SK-N-SH (cell line): ENCODE measurements at regions not wholly inside any gene's neighbourhood (a gene's known extent, or its start where the extent isn't known, plus 50 kb on each side); places are given as distances from the start of the nearest gene placed in this dataset.

Experiments
- CHD2 ChIP-seq: fragments of 150-350 bp; IDR thresholded peaks from 2 replicates; pipeline ENCODE4 v1.6.1; 2018; ENCODE audit warnings: low read length; ENCODE audit not compliant: partially characterized antibody
- GABPA ChIP-seq: IDR thresholded peaks from 2 replicates; pipeline ENCODE4 v1.4.0; 2012; ENCODE audit warnings: low read depth, mild to moderate bottlenecking
- REST ChIP-seq: IDR thresholded peaks from 2 replicates; pipeline ENCODE4 v1.6.1; 2012; ENCODE audit warnings: mild to moderate bottlenecking, low read depth, low read length, moderate library complexity

GRCh38 chr12:33317746-33318145 is 121.9 kb downstream of the SYT10 start:
- TF ChIP-seq GABPA (no peak), REST (no peak), CHD2 (no peak)
